ENCODE measurements at regions not wholly inside any gene's neighbourhood (a gene's known extent, or its start where the extent isn't known, plus 50 kb on each side); places are given as distances from the start of the nearest gene placed in this dataset.
A peak's percentile ranks its signal among the peaks of the same experiment; 100 is the strongest.
"Not testable (repeated sequence)": the region's sequence is repeated elsewhere in the genome, so short reads cannot be mapped to it uniquely, and the experiment has no call there.

GRCh38 chr2:185979546-185980071 lies 241.0 kb downstream of the FSIP2 start:
- H3K4me3 ChIP-seq (ENCODE audit: low read depth, low read length): no peak overlapping the region
- DNase-seq (ENCODE audit: low read depth, low spot score): peak; percentile 15
- in situ Hi-C loops (cut with HindIII; ENCODE audit: low sequenced_read_pairs): no loop called here
- TF ChIP-seq CTCF (IDR thresholded peaks at IDR 0.05; ENCODE audit: low read depth, low read length): no peak

GRCh38 chr2:185980944-185981343 lies 242.3 kb downstream of the FSIP2 start:
- no peak for DNase-seq (ENCODE audit: low read depth, low spot score)
- H3K4me3 ChIP-seq (ENCODE audit: low read depth, low read length): no peak overlapping the region
- in situ Hi-C loops (cut with HindIII; ENCODE audit: low sequenced_read_pairs): no loop called here
- no peak for TF ChIP-seq CTCF (IDR thresholded peaks at IDR 0.05; ENCODE audit: low read depth, low read length)

GRCh38 chr2:185984670-185985069 lies 246.1 kb downstream of the FSIP2 start:
- DNase-seq (ENCODE audit: low read depth, low spot score): peak; percentile 9
- no peak for TF ChIP-seq CTCF (IDR thresholded peaks at IDR 0.05; ENCODE audit: low read depth, low read length)
- no peak overlapping the region for H3K4me3 ChIP-seq (ENCODE audit: low read depth, low read length)
- in situ Hi-C loops (cut with HindIII; ENCODE audit: low sequenced_read_pairs): no loop called here

GRCh38 chr2:185988907-185989306 lies 250.3 kb downstream of the FSIP2 start:
- DNase-seq (ENCODE audit: low read depth, low spot score); in situ Hi-C loops (cut with HindIII; ENCODE audit: low sequenced_read_pairs): not testable (repeated sequence)

GRCh38 chr2:185990861-185991525 lies 252.4 kb downstream of the FSIP2 start:
- DNase-seq (ENCODE audit: low read depth, low spot score): peak; percentile 23
- H3K4me3 ChIP-seq (ENCODE audit: low read depth, low read length): no peak overlapping the region
- no peak for TF ChIP-seq CTCF (IDR thresholded peaks at IDR 0.05; ENCODE audit: low read depth, low read length)
- in situ Hi-C loops (cut with HindIII; ENCODE audit: low sequenced_read_pairs): no loop called here

More at GRCh38 chr2:185988907-185989306, 250.3 kb downstream of the FSIP2 start:
- not testable (repeated sequence) for H3K4me3 ChIP-seq (ENCODE audit: low read depth, low read length)

- in situ Hi-C loops (cut with HindIII; ENCODE audit: low sequenced_read_pairs): no loop called here
- no peak for DNase-seq (ENCODE audit: low read depth, low spot score)
- no peak for TF ChIP-seq CTCF (IDR thresholded peaks at IDR 0.05; ENCODE audit: low read depth, low read length)
- H3K4me3 ChIP-seq (ENCODE audit: low read depth, low read length): no peak overlapping the region
These were observed 260.0 kb downstream of the FSIP2 start for GRCh38 chr2:185998562-185999070.

GRCh38 chr2:186009341-186009740 lies 270.7 kb downstream of the FSIP2 start:
- TF ChIP-seq CTCF (IDR thresholded peaks at IDR 0.05; ENCODE audit: low read depth, low read length): no peak
- H3K4me3 ChIP-seq (ENCODE audit: low read depth, low read length): no peak overlapping the region
- in situ Hi-C loops (cut with HindIII; ENCODE audit: low sequenced_read_pairs): no loop called here
- no peak for DNase-seq (ENCODE audit: low read depth, low spot score)
